ENCODE measurements at regions not wholly inside any gene's neighbourhood (a gene's known extent, or its start where the extent isn't known, plus 50 kb on each side); places are given as distances from the start of the nearest gene placed in this dataset.

DNA sequence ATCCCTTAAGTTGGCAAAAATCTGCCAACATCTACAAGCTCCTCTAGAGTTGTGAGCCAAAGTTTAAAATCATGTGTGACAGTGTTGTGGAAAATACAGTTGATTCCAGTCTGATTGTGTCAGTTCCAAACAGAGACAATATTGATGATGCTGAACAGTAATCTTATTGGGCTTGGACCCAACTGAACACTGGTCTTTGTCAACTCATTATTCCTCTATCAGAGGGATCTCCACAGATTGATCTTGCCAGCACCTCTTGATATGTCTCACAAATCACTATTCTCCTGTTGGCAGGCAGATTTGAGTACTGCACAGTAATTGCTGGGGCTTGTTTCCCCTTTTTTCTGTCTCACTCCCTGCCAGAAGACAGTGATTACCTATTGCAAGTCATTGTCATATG lies 326.6 kb upstream of the DPH6 start:
- no peak for DNase-seq

DNA sequence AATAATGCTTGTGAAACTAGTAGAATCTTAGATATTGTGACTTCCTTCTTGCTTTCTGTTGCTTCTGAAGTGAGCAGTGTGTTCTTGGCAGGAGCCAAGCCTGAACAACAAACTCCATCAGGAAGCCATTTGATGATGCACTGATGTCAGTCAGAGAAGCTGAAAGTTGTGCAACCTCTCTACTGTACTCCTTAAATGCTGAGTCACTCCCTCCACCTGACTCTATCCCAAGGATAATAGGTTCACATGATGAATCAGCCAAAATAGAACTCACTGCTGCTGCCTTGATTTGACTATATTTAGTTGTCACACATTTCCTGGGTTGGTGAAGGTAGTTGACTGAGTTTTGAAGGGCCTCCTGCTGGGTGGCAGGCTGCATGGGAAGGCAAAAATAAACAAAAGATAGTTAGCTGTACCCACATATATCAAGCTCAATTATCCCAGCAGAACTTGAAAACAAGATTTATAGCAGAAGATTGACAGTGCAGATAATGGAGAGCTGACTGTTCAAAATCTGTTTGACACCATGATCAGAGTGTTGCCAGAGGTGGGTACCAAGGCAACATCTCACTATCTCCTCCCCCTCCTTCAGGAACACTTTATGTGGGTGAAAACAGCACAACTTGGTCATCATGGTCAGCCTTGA lies 328.4 kb upstream of the DPH6 start:
- no peak for DNase-seq

DNA sequence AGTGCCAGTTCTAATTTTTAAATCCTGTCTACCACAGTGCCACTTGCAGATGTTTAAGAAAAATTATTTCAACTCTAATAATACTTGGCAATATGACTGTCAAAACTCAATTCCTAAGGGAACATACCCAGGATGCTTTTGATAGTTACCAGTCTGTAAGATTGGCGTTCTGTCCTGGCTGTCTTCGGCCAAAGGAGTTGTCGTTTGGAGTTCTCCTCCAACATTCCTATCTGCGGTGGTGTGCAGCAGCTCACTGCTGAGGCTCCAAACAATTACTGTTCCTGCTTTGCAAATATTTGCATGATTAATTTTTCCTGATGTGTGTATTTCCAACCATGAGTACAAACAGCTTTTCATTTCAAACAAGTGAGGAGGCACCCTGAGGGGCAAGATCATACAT lies 330.8 kb upstream of the DPH6 start:
- DNase-seq: no peak

DNA sequence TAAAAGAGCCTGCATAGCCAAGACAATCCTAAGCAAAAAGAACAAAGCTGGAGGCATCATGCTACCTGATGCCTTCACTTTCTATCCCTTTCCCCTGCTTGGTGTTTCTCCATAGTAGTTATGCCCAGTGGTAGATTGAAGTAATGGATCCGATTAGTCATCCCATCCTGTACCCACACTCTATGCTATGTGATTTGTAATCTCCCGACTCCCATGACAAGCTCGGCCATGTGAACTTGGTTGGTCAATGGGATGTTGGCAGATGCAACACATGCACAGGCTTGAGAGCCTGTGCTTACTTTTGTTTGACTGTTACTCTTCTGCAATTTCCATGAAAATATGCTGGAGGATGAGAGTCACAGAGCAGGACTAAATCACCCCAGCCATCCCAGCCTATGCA lies 334.9 kb upstream of the DPH6 start:
- DNase-seq: no peak

DNA sequence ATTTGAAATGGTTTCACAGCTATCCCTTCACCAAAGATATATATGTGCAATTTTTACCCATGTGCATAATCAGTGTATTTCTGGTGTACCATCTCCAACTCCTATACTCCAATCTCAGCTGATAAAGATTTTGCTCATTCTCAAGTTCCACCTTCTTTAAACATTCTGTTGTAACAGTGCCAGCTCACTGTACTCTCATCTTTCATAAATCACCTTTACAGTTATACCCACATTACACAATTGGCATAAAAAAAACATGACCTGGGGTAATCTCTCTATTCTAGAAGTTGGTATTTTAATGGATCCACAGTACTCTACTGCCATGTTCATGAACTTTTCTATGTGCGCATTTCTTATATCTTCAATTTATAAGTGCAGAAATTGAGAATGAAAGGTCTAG lies 339.9 kb upstream of the DPH6 start:
- no peak for DNase-seq

DNA sequence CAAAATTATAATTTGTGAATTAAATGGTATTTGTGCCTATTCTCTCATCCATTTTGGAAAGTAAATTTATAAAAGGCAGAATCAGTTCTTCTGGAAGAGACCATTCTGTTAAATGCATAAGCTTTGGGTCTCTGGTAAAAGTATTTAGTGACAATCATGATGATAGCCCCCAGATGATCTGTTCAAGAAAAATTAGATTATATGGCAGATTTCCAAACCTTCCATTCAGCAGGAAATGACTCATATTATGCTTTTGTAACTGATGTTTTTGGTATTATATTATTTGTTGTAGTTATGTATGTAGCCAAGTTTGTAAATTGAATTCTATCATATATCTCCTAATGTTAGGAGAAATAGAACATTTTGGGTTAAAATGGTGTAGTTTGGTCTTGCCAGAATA lies 340.8 kb upstream of the DPH6 start:
- no peak for DNase-seq

DNA sequence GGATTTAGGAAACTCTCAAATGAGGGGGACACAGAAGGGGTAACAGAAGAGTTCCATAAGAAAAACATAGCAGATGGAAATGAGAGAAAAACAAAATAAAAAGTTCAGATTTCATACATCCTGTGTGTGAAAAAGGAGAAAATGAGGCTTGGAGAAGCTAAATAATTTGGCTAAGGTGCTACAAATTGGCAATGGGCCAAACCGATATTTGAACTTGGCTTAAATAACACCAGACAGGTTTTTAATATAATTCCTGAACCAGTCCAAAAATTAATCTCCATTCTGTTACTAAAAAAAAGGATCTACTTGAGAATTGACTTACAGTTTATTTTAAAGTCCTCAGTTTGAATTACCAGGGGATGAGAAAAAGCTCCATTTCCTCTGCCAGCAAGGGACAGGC lies 342.9 kb upstream of the DPH6 start:
- no peak for DNase-seq

DNA sequence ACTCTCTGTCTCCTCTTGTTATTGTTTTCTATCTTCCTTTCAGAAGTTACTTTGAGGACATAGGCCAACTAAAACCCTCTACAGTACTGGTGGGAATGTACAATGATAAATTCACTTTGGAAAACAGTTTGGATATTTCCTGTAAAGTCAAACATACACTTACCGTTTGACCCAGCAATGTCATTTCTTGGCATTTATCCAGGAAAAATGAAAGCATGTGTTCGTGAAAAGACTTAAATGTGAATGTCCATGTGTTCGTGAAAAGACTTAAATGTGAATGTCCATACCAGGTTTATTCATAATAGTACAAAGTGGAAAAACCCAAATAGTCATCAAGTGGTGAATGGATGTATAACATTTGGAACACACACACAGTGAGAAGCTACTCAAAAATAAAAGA lies 361.5 kb upstream of the DPH6 start:
- no peak for DNase-seq

DNA sequence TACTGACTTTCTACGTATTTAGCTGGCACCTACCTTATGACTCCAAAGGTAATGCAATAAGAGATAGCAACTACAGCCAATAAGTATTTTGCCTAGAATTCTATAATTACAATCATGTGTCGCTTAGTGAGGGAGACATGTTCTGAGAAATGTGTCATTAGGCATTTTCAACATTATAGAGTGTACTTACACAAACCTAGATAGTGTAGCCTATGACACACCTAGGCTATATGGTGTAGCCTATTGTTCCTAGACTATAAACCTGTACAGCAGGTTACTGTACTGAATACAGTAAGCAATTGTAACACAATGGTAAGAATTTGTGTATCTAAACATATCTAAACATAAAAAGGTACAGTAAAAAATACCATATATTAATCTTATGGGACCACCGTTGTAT lies 363.4 kb upstream of the DPH6 start:
- DNase-seq: no peak

DNA sequence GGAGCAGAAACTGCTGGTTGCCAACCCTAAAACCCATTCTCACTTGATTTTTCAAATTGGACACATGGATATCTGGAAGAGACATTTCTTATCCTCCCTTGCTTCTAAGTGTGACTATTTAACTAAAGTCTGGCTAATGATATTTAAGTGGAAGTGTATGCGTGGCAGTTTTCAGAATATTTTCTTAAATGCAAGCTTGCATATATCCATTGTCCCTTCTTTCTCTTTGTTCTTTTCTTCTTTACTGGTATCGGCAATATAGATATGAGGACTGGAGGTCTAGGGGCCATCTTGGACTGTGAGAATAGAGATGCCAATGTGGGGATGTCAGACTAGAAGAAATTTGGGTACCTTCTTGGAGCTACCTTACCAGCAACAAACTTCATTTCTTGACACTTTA lies 364.3 kb upstream of the DPH6 start:
- DNase-seq: no peak

DNA sequence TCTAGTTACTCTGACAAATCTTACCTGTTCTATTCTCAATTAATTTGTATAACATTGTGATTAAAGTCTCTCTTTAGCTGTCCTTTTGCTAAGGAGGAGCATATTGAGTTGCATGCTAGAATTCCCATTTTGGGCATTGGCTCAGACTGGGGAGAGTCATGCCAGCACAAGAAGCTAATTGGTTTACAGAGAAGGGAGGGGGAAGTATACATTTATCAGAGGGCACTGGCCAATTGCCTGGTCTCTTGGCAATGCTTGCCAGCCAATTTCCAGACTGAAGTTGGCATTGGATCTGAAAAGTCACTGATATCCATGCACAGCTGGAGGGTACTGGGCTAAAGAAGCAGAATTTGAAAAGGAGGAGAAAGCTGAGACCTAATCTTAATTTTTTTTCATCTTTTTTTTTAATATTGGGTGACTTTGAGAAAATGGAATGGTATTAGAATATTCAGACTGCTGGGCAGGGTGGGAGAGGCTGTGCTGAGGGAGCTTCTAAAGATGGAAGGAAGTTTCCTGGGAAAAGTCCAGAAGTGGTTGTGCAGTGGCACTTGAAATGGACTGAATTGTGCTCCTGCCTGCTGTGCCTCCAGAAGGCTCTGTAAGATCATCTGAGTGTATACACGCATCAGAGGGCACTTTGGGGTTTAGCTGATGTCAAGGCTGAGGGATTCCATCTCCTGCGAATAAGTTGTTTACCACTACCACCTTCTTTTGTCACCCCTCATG lies 365.2 kb upstream of the DPH6 start:
- no peak for DNase-seq

DNA sequence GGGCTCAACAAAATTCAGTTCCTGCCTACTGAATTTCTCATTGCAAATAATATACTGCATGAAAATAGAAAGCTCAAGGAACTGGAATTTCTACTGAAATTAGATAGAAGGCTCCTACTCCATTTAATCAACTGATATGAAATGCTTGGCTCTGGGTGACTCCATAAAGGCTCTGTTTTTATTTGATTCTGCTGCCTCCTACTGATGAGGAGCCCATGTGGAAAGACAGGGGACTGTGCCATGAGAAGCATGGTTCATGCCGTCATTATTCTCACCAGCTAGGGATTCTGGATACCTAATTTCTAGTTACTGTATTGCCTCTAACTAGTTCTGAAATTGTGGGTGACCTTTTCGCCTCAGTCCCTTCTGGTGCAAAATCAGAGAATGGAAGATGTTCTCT lies 366.2 kb upstream of the DPH6 start:
- DNase-seq: no peak

DNA sequence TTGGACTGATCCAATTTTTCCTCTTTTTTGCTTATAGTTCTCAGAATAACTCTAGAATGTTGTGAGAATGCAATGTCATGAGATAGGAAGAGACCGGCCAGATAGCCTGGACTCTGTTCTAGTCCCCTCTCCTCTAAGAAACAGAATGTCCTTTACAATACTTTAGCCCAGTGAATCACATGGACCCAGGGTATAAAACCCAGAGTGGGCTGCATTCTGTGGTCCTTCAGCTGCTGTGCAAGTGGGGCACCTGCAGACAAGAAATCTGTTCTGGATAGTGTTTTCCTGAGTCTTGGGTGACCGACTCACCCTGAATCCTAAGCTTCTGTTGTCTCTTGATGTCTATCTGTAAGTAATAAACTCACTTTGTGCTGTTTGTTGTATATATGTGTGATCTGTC lies 368.6 kb upstream of the DPH6 start:
- no peak for DNase-seq

DNA sequence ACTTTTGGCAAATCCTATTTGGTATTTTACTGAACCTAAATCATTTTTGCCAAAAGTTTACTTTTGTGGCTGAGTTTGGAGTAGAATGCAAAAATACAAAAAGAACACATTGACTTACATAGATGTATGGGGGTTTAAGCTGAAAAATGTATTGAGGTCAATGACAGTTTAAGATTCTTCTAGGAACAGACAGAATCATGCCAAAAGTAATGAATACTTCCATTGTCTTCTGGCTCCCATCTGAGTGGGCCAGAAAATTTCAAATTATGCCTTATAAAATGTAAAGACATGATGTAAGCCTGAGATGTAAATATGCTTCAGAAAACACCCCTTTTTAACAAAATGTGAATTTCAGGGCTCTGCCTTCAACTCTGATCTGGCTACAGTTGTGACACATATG lies 375.1 kb upstream of the DPH6 start:
- DNase-seq: no peak

DNA sequence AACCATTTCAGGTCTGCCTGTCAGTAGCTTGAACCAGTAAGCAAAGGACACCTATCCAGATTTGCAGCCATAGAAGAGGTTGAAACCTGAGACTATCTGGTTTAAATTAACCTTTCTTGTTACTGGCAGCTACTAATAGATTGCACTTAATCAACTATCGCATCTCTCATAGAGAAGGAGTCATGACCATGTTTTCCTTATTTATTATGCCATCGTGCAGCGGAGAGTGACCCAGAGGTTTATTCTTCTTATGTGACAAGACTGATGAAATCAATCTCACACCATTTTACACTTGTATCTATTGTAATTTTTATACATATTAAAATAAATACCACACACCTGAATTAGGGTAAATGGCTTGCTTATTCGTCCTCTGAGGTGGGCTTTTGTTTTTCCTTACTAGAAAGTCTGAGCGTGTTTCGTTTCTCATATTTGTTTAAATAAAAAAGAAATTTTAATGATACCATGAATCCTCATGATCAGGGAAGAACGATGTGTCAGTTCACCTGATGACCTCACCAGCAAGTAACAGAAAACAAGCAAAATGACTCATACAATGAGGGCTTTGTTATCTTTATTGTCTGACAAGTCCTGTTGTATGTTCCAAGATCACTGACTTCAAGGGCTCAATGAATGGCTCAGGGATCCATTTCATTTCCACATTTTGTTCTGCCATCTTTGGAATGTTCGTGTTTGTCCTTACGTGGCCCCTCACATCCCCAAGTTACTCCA lies 379.5 kb upstream of the DPH6 start:
- DNase-seq: no peak

DNA sequence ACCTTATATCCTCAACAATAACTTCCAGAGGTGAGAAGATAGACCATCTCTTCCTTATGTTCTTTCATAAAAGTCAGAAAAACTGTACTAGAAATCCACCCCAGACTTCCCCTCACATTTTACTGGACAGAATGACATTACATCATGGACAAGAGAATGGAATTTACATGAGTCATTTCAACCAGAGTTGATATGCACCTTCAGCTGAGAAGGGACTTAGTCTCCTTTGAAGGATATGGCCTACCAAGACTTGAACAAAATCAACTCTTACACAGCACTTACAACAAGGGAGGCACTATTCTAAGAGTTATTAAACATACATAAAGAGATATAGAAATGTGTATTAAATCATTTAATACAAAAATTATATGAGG lies 380.0 kb upstream of the DPH6 start:
- DNase-seq: no peak

DNA sequence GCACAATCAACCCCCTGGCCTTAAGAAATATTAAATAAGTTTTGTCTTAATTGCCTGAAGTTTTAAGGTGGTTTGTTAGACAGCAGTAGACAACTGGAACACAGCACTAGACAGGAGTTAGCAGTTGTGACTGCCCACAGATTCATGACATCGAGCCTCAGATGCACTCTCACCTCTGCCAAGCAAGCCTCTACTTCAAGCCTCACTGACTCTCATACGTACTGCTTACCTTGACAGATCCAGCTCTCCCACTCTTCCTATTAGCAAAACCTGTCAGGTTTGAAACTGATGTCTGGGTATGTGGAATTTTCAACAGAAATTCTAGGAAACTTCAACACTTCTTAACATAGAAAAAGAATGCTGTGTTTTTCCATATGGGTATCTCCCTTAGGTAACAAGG lies 382.9 kb upstream of the DPH6 start:
- DNase-seq: no peak

DNA sequence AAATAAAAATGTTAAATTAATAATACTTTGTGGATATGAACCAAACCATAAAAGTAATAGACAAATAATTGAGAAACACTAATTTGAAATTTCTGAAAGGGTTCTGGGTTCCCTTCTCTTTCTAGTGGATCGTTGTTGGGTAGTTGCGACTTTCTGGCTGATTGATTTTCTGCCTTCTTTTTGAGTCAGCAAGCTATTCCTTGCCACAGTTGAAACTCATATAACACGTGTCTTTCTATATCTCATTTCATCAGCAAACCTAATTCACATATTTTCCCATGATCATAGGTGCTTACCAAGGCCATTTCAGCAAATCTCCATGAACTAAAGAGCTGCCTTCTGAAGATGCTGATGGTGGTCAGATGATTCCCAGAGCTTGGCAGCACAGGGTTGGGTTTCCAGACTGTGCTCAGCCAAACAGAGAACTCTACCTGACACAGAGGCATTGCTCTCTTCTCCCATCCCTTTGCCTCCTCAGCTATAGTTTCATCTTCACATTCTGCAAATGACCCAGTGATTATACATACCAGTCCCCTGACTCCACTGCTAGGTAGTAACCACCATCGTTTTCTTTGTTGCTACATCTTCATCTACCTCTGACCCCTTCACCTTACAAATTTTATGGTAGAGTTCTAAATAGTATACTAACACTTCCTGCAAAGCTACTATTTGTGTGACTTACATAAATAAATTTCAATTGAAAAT lies 383.9 kb upstream of the DPH6 start:
- no peak for DNase-seq

DNA sequence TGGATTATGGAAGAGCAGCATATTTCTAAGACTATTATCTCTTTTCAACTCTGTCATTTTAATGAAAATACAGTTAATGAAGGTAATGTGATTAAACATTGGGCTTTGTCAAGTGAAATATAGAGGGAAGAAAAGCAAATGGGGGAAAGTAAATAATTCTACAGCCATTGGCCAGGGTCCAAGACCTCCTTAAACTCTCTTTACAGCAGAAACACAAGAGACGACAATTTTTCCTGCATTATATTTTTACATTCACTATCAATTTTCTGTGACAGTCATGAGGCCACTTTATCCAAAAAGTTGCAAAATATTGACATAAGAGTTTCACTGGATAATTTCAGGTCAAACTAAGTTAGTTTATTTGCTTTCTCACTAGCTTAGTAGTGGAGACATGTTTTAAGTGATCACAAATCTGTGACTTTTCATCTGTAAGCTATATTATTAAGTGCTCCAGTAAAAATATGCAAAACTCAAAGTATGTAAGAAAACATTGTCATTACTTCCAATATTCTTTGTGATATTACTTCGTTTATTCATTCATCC lies 385.9 kb upstream of the DPH6 start:
- no peak for DNase-seq

DNA sequence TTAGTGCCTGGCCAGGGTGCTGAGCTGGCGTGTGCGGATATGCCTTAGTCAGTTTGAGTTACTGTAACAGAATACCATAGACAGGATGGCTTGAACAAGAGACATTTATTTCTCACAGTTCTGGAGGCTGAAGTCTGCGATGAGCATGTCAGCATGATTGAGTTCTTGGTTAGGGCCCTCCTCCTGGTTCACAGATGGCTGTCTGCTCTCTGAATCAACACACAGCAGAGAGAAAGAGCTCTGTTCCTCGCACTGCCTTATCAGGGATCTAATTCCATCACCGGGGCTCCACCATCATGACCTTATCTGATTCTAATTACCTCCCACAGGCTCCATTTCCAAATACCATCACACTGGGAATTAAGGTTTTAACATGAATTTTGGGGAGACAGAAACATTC lies 386.6 kb upstream of the DPH6 start:
- DNase-seq: no peak

DNA sequence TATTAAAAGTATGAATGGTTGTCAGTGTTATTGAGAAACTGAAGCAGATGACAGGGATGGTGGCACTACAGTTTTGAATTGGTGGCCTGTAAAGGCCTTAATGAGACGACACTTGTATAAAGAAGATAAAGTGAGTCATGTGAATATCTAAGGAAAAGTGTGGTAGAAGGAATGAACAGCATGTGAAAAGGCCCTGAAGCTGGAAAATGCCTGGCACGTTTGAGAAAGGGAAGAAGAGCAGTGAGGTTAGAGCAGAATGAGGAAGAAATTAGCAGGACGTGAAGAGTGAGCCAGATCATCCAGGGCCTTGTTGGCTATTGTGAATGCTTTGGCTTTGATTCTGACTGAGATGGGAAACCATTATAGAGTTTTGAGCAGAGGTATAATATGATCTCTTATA lies 387.6 kb upstream of the DPH6 start:
- no peak for DNase-seq

DNA sequence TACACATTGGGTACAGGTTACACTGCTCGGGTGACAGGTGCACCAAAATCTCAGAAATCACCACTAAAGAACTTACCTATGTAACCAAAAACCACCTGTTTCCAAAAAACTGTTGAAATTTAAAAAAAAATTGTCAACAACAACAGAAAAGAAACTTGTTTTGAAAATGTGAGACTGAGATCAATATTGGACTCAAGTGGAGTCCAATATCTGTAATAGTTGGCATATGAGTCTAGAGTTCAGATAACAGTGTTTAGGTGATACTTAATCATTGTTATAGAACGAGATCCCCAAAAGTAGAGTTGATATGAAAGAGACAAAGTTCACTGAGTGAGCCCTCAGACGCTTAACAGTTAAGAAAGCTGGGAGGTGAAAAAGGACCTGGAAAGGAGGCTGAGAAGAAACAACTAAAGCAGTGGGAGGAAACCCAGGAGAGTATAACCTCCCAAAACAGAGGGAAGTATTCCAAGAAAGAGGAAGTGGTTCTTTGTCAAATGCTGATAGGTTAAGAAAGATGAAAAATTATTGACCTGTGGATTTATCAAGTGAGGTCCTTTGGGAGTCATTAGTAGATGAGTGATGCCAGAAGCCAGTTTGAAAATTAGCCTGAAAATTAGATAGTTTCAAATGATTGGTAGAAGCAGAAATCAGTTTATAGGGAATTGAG lies 388.6 kb upstream of the DPH6 start:
- no peak for DNase-seq

DNA sequence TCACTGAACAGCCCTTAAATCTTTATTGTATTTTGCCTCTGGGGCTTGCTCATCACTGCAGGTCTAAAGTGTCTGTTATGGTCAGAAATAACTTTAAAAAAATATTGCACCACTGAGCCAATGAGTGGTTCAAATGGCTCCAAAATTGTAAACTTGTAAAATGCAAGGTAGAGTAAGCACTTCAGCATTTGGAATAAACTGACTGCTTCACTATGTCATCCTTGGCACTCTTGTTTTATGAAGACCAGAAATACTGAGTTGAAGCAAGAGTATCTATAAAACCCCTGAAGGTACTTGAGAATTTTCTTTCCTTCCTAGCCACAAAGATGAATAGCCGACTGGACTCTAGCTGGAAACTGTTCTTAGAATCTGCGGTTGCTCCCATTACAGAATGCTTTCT lies 390.3 kb upstream of the DPH6 start:
- no peak for DNase-seq
